A673 (cell line): ENCODE measurements at regions not wholly inside any gene's neighbourhood (a gene's known extent, or its start where the extent isn't known, plus 50 kb on each side); places are given as distances from the start of the nearest gene placed in this dataset.
"Not testable (repeated sequence)": the region's sequence is repeated elsewhere in the genome, so short reads cannot be mapped to it uniquely, and the experiment has no call there.

Experiments used
- BruUV-seq: library from RNA; stranded (reverse); fragments of 400-500 nt; replicated peaks from 2 replicates; lab custom pipeline; 2021; lab: Mats Ljungman, UMichigan
- CTCF ChIA-PET: fragments of 300-600 bp; sonication (Branson Sonifier 250); formaldehyde crosslinking; loops from one replicate; lab custom pipeline; 2022; ENCODE audit warnings: antibody characterized with exemption; lab: Charles Lee
- POLR2A ChIA-PET: fragments of 300-600 bp; sonication (Branson Sonifier 250); formaldehyde crosslinking; loops from one replicate; lab custom pipeline; 2022; ENCODE audit warnings: antibody characterized with exemption; ENCODE audit not compliant: low non-redundant PET; lab: Charles Lee
- DNase-seq: peaks from one replicate; pipeline ENCODE4 v3.0.0-alpha.2; 2015; ENCODE audit warnings: low spot score
- H3K27ac ChIP-seq: fragments of 200-600 bp; sonication (generic); 2 replicates; pipeline ENCODE4 v1.5.1; 2016; ENCODE audit warnings: mixed run types, low read depth, mild to moderate bottlenecking, mixed read lengths, antibody characterized with exemption, low read length; ENCODE audit not compliant: poor library complexity, severe bottlenecking
- H3K27me3 ChIP-seq: fragments of 200-600 bp; sonication (generic); replicated peaks from 2 replicates; pipeline ENCODE4 v1.6.1; 2017; ENCODE audit warnings: mixed run types, low read depth, mild to moderate bottlenecking, mixed read lengths, antibody characterized with exemption, low read length; ENCODE audit not compliant: insufficient read depth, poor library complexity
- H3K36me3 ChIP-seq: fragments of 200-600 bp; sonication (generic); 2 replicates; pipeline ENCODE4 v1.6.1; 2016; ENCODE audit warnings: mixed run types, mild to moderate bottlenecking, mixed read lengths, antibody characterized with exemption, low read length; ENCODE audit not compliant: insufficient read depth, poor library complexity, severe bottlenecking
- H3K4me1 ChIP-seq: fragments of 200-600 bp; sonication (generic); 2 replicates; pipeline ENCODE4 v1.6.1; 2017; ENCODE audit warnings: mixed run types, mild to moderate bottlenecking, mixed read lengths, antibody characterized with exemption, low read length; ENCODE audit not compliant: insufficient read depth, poor library complexity, severe bottlenecking
- H3K4me3 ChIP-seq: fragments of 200-600 bp; sonication (generic); 2 replicates; pipeline ENCODE4 v1.5.1; 2016; ENCODE audit warnings: low read depth, mixed run types, mild to moderate bottlenecking, mixed read lengths, low read length; ENCODE audit not compliant: poor library complexity, severe bottlenecking
- H3K9me3 ChIP-seq: fragments of 200-600 bp; sonication (generic); 2 replicates; pipeline ENCODE4 v1.6.1; 2016; ENCODE audit warnings: mixed run types, low read depth, mild to moderate bottlenecking, mixed read lengths, antibody characterized with exemption, low read length; ENCODE audit not compliant: poor library complexity, severe bottlenecking
- EZH2 ChIP-seq: fragments of 200-600 bp; sonication (generic); IDR thresholded peaks from 2 replicates; pipeline ENCODE4 v1.6.1; 2017; ENCODE audit warnings: borderline replicate concordance, low read depth, mild to moderate bottlenecking, mixed read lengths, antibody characterized with exemption, low read length; ENCODE audit not compliant: poor library complexity, severe bottlenecking
- intact Hi-C: fragments of 100-400 bp; cut with micrococcal nuclease; formaldehyde crosslinking; loops from one replicate; pipeline ENCODE4 v1.10.0; 2022; ENCODE audit not compliant: unreplicated experiment
- TF ChIP-seq, protein P1 (sequence below): fragments of 300-800, 200-600 bp; sonication (generic); conservative IDR thresholded peaks from 2 replicates; pipeline ENCODE4 v1.5.1; 2017; ENCODE audit warnings: low read depth, mild to moderate bottlenecking, antibody characterized with exemption, low read length, moderate library complexity, mixed read lengths

DNA sequence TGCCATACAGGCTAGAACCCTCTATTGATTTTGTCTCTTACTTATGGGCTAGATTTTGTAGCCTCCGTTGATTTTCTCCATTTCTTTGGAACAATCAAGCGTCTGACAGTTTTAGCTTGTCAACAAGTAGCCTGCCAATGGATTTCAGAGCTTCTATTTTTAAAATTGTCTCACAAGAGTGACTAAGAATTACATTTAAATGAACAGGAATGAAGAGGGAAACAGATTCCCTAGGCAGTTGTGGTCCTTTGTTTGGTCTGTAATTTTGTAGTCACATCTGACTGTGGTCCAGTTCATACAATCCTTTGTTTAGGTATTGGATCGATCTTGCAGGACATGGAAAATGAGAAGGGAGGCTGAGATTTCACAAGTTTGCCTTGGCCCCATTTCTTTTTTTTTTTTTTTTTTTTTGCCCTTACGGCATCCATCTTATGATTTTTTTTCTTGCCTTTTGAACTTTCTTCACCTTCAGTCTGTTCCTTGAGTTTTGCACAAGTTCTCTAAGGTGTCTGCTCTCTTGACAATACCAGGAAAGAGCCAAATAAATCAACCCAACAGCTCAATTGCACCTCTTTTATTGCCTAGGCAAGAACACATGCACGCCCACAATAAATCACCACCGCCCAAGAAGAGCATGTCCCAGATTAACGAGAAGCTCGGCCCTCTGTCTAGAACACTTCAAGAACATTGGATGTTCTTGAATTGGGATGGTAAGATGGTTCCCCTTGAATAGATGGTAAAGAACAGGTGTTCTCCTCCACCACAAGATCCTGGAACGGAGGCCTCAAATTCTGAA is 86.5 kb upstream of the EGFL6 start:
- CTCF ChIA-PET = no interaction called here
- POLR2A ChIA-PET = no interaction called here
- intact Hi-C loops = no loop called here

DNA sequence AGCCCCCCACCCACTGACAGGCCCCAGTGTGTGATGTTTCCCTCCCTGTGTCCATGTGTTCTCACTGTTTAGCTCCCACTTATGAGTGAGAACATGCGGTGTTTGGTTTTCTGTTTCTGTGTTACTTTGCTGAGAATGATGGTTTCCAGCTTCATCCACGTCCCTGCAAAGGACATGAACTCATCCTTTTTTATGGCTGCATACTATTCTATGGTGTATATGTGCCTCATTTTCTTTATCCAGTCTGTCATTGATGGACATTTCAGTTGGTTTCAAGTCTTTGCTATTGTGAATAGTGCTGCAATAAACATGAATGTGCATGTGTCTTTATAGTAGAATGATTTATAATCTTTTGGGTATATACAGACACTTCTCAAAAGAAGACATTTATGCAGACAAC is 88.6 kb upstream of the EGFL6 start:
- intact Hi-C loops, H3K27me3 ChIP-seq, H3K36me3 ChIP-seq, H3K27ac ChIP-seq, CTCF ChIA-PET, H3K4me1 ChIP-seq, H3K9me3 ChIP-seq, BruUV-seq, POLR2A ChIA-PET, DNase-seq, H3K4me3 ChIP-seq: not testable (repeated sequence)

More for the DNA sequence above, 86.5 kb upstream of the EGFL6 start:
- Histone ChIP-seq H3K9me3 (no peaks in the 10 kb centered on the region), H3K36me3 (no peaks in the 10 kb centered on the region), H3K4me3 (no peak overlapping the region), H3K4me1 (peaks cover 8% of the 10 kb centered on the region), H3K27ac (no peak overlapping the region), H3K27me3 (peaks cover 3% of the 10 kb centered on the region)
- TF ChIP-seq EZH2 = no peak
- TF ChIP-seq, protein P1, sequence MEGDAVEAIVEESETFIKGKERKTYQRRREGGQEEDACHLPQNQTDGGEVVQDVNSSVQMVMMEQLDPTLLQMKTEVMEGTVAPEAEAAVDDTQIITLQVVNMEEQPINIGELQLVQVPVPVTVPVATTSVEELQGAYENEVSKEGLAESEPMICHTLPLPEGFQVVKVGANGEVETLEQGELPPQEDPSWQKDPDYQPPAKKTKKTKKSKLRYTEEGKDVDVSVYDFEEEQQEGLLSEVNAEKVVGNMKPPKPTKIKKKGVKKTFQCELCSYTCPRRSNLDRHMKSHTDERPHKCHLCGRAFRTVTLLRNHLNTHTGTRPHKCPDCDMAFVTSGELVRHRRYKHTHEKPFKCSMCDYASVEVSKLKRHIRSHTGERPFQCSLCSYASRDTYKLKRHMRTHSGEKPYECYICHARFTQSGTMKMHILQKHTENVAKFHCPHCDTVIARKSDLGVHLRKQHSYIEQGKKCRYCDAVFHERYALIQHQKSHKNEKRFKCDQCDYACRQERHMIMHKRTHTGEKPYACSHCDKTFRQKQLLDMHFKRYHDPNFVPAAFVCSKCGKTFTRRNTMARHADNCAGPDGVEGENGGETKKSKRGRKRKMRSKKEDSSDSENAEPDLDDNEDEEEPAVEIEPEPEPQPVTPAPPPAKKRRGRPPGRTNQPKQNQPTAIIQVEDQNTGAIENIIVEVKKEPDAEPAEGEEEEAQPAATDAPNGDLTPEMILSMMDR = no peak
- no peak for DNase-seq
- no TSS peak for BruUV-seq

DNA sequence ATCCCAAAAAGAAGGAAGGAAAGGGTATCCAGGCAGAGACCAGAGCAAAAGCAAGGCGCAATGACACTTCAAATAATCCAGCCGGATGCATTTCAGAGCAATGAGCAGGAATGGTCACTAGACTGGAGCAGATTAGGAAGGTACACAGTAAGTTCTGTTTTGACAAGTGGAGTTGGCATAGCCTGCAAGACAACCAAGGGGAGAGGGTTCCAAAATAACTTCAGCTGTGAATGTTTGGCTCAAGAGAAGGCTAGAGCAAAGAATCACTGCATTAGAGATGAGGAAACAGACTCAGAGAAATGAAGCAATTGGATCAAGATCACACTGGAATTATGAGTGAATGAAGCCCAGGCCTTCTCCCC is 90.0 kb upstream of the EGFL6 start:
- Histone ChIP-seq H3K9me3 (no peaks in the 10 kb centered on the region), H3K36me3 (no peaks in the 10 kb centered on the region), H3K4me1 (no peaks in the 10 kb centered on the region), H3K27me3 (peaks cover 3% of the 10 kb centered on the region), H3K27ac (no peak overlapping the region), H3K4me3 (no peak overlapping the region)
- POLR2A ChIA-PET = no interaction called here
- no TSS peak for BruUV-seq
- CTCF ChIA-PET = no interaction called here
- DNase-seq = no peak
- intact Hi-C loops = no loop called here
- TF ChIP-seq, protein P1 = no peak
- no peak for TF ChIP-seq EZH2
